ENCODE measurements at regions not wholly inside any gene's neighbourhood (a gene's known extent, or its start where the extent isn't known, plus 50 kb on each side); places are given as distances from the start of the nearest gene placed in this dataset.

DNA sequence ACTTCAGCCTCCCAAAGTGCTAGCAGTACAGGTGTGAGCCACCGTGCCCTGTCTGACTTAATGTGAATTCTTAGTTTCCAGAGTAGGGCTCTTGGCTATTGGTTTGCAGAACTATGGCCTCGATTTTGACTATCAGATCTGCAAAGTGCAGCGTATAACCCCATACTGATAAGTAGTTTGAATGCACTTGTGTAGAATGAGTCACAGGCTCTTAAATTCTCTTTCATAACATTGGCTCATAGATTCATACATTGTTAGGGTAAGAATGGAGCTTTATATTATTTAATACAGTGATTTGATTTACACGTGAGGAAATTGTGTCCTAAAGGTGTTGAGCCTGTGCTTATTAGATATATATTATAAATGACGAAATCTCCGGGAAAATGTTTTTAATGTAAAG is 109.9 kb downstream of the ZPLD1 start:
- H3K4me3 ChIP-seq (ENCODE audit: low read length), result no peak overlapping the region
- DNase-seq (ENCODE audit: low read depth), result no peak
- no peak for TF ChIP-seq CTCF (IDR thresholded peaks at IDR 0.05; ENCODE audit: insufficient read depth, low read depth, low read length, missing control alignments)

DNA sequence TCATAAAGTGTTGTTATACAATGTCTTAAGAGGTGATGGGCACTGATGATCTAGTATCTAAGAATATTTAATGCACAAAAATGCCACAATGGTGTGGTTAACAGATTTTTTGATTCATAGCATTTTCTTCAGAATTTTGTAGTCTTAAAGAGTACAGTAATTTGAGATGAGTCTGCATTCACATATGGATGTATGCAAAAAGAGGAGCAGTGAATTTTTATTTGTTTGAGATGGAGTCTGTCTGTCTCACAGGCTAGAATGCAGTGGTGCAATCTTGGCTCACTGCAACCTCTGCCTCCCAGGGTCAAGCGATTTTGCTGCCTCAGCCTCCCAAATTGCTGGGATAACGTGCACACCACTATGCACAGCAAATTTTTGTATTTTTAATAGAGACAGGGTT is 110.5 kb downstream of the ZPLD1 start:
- no peak for DNase-seq (ENCODE audit: low read depth)
- H3K4me3 ChIP-seq (ENCODE audit: low read length), result no peak overlapping the region
- no peak for TF ChIP-seq CTCF (IDR thresholded peaks at IDR 0.05; ENCODE audit: insufficient read depth, low read depth, low read length, missing control alignments)

DNA sequence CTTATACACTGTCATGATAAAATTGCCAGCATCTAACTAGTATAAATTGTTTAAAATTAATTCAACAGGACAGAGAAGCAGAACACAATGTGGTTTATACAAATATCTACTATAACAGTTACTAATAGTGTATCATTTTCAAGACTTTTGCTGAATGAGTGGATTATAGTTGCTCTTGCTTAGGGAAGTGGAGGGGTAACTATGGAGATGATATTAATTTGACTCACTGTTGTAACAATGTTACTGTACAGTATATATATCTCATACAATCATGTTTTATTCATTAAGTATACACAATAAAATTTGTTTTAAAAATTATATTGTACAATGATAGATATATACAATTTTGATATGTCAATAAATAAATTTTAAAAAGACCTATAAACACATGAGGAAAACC is 119.1 kb downstream of the ZPLD1 start:
- TF ChIP-seq CTCF (IDR thresholded peaks at IDR 0.05; ENCODE audit: insufficient read depth, low read depth, low read length, missing control alignments), result no peak
- no peak for DNase-seq (ENCODE audit: low read depth)
- no peak overlapping the region for H3K4me3 ChIP-seq (ENCODE audit: low read length)

DNA sequence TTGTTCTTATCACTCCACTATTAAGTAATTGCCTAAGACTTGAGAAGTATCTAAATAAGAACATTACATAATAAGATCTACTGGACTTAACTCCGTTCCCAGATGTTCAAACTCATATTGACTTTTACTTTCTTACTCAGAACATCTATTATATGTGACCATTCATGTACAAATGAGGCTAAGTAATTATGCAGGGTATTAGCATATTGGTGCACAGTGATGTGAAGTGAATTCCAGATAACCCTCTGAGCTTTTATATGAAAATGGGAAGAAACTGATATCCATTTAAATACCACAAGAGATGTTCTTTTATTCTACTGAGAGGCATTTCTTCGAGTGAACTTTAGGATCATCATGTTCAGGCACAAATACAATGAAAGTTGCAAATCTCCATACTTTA is 135.7 kb downstream of the ZPLD1 start:
- TF ChIP-seq CTCF (IDR thresholded peaks at IDR 0.05; ENCODE audit: insufficient read depth, low read depth, low read length, missing control alignments), result no peak
- H3K4me3 ChIP-seq (ENCODE audit: low read length), result no peak overlapping the region
- no peak for DNase-seq (ENCODE audit: low read depth)

GRCh38 chr3:102571006-102571405 is 136.2 kb downstream of the ZPLD1 start:
- DNase-seq (ENCODE audit: low read depth), result no peak
- TF ChIP-seq CTCF (IDR thresholded peaks at IDR 0.05; ENCODE audit: insufficient read depth, low read depth, low read length, missing control alignments), result no peak
- H3K4me3 ChIP-seq (ENCODE audit: low read length), result no peak overlapping the region

- DNase-seq (ENCODE audit: low read depth), result peak; percentile 23
- TF ChIP-seq CTCF (IDR thresholded peaks at IDR 0.05; ENCODE audit: insufficient read depth, low read depth, low read length, missing control alignments), result no peak
- no peak overlapping the region for H3K4me3 ChIP-seq (ENCODE audit: low read length)
Observed at GRCh38 chr3:102571720-102572384, 137.0 kb downstream of the ZPLD1 start.

- DNase-seq (ENCODE audit: low read depth), result no peak
- no peak for TF ChIP-seq CTCF (IDR thresholded peaks at IDR 0.05; ENCODE audit: insufficient read depth, low read depth, low read length, missing control alignments)
- H3K4me3 ChIP-seq (ENCODE audit: low read length), result no peak overlapping the region
Observed at GRCh38 chr3:102573483-102574028, 138.7 kb downstream of the ZPLD1 start.
